AG04450 (cell line): ENCODE measurements at regions not wholly inside any gene's neighbourhood (a gene's known extent, or its start where the extent isn't known, plus 50 kb on each side); places are given as distances from the start of the nearest gene placed in this dataset.

Experiments used
- CTCF ChIA-PET: fragments of 300-600, 350-600 bp; formaldehyde crosslinking; extraction: SDS; loops from one replicate; lab custom pipeline; 2022; ENCODE audit warnings: antibody characterized with exemption, inconsistent platforms; lab: Charles Lee
- POLR2A ChIA-PET: fragments of 350-600 bp; formaldehyde crosslinking; extraction: SDS; loops from one replicate; lab custom pipeline; 2021; ENCODE audit warnings: antibody characterized with exemption, inconsistent platforms; lab: Yijun Ruan, JAX
- DNase-seq: peaks from one replicate; pipeline ENCODE4 v3.0.0-alpha.2; 2011; ENCODE audit warnings: low read depth, low spot score
- H3K27ac ChIP-seq: one replicate; pipeline ENCODE4 v1.5.1; 2012; ENCODE audit warnings: low read depth, low read length, control low read depth
- H3K27me3 ChIP-seq: one replicate; pipeline ENCODE4 v1.6.0; 2012; ENCODE audit warnings: low read length; ENCODE audit not compliant: control insufficient read depth, insufficient read depth
- H3K4me3 ChIP-seq: 2 replicates; pipeline ENCODE4 v1.5.1; 2011; ENCODE audit warnings: mild to moderate bottlenecking, low read depth, low read length, control low read depth
- H3K9me3 ChIP-seq: 2 replicates; pipeline ENCODE4 v1.5.1; 2012; ENCODE audit warnings: low read length; ENCODE audit not compliant: control insufficient read depth, insufficient read depth
- TF ChIP-seq, protein P1 (sequence below): IDR thresholded peaks from 2 replicates; pipeline ENCODE4 v1.5.1; 2011; ENCODE audit warnings: low read depth, low read length, control low read depth, inconsistent platforms

DNA sequence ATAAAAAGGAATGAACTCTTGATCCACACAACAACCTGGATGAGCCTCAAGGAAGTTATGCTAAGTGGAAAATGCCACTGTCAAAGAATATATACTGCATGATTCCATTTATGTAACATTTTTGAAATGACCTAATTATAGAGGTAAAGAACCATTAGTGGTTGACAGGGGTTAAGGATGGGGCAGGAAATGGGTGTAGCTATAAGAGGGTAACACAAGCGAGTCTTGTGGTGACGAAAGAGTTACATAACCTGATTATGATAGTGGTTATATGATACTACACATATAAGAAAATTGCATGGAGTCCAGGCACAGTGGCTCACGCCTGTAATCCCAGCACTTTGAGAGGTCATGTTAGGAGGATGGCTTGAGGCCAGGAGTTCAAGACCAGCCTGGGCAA, 346.6 kb upstream of the PKDCC start:
- H3K4me3 ChIP-seq, result no peak overlapping the region
- H3K27ac ChIP-seq, result no peak overlapping the region
- no peaks in the 10 kb centered on the region for H3K27me3 ChIP-seq
- DNase-seq, result no peak
- H3K9me3 ChIP-seq, result no peaks in the 10 kb centered on the region
- POLR2A ChIA-PET, result no interaction called here
- TF ChIP-seq, protein P1, sequence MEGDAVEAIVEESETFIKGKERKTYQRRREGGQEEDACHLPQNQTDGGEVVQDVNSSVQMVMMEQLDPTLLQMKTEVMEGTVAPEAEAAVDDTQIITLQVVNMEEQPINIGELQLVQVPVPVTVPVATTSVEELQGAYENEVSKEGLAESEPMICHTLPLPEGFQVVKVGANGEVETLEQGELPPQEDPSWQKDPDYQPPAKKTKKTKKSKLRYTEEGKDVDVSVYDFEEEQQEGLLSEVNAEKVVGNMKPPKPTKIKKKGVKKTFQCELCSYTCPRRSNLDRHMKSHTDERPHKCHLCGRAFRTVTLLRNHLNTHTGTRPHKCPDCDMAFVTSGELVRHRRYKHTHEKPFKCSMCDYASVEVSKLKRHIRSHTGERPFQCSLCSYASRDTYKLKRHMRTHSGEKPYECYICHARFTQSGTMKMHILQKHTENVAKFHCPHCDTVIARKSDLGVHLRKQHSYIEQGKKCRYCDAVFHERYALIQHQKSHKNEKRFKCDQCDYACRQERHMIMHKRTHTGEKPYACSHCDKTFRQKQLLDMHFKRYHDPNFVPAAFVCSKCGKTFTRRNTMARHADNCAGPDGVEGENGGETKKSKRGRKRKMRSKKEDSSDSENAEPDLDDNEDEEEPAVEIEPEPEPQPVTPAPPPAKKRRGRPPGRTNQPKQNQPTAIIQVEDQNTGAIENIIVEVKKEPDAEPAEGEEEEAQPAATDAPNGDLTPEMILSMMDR, result no peak
- CTCF ChIA-PET, result no interaction called here

DNA sequence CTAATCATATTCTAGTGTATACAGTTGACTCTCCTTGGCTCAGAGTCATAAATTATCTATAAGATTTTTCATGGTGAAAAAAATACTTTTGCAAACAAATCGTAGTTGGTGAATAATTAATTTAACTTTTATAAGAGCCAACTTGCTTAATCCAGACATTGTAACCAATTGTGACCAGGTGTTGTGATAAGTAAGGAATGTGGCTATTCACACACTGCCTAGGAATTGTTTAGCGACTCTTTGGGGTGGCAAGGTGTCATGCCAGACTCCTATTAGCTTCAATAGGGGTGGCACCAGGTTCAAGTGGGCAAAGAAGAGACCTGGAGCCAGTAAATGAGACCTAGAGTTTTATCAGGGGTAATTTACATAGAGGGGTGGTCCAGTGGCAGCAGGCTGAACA, 344.7 kb upstream of the PKDCC start:
- ChIA-PET CTCF (no interaction called here), POLR2A (no interaction called here)
- DNase-seq, result no peak
- TF ChIP-seq, protein P1, result no peak
- Histone ChIP-seq H3K9me3 (no peaks in the 10 kb centered on the region), H3K27ac (no peak overlapping the region), H3K4me3 (no peak overlapping the region), H3K27me3 (no peaks in the 10 kb centered on the region)

DNA sequence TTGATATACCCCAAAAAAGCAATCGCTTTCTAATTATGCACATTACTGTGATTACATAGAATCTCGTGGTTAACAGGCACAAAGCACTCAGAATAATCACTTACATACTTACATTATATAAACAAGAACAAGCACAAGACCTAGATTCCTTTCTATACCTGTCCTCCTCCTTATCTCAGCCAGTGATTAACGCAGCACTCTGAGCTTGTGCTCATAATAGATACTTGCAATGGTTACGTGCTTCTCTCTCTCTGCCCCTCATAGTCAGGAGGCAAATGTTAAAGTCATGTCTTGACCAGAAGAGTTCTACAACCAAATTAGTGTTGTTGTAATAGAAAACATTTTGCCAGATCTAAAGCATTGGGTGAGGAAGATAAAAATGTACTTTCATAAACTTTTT, 342.2 kb upstream of the PKDCC start:
- Histone ChIP-seq H3K27me3 (no peaks in the 10 kb centered on the region), H3K4me3 (no peak overlapping the region), H3K9me3 (no peaks in the 10 kb centered on the region), H3K27ac (no peak overlapping the region)
- ChIA-PET POLR2A (no interaction called here), CTCF (no interaction called here)
- DNase-seq, result no peak
- TF ChIP-seq, protein P1, result no peak

DNA sequence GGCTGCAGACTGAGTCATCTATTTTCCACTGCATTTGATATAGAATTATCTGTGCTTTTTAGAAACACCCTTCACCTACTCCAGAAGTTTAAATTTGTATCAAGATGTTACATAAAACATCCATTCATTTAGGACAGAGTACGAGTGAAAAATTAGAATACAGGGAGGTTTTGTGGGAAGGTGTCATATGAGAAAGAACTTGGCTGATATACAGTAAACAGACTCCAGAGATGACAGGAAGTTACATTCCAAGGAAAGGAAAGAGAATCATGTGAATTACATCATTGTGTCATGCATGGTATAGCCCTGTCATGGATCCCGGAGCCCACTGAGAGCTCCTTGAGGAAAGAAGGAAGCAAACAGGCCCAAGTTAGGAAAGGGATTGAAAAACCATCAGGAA, 341.5 kb upstream of the PKDCC start:
- H3K9me3 ChIP-seq, result no peaks in the 10 kb centered on the region
- H3K4me3 ChIP-seq, result no peak overlapping the region
- TF ChIP-seq, protein P1, result no peak
- ChIA-PET CTCF (no interaction called here), POLR2A (no interaction called here)
- H3K27ac ChIP-seq, result no peak overlapping the region
- no peaks in the 10 kb centered on the region for H3K27me3 ChIP-seq
- DNase-seq, result no peak

DNA sequence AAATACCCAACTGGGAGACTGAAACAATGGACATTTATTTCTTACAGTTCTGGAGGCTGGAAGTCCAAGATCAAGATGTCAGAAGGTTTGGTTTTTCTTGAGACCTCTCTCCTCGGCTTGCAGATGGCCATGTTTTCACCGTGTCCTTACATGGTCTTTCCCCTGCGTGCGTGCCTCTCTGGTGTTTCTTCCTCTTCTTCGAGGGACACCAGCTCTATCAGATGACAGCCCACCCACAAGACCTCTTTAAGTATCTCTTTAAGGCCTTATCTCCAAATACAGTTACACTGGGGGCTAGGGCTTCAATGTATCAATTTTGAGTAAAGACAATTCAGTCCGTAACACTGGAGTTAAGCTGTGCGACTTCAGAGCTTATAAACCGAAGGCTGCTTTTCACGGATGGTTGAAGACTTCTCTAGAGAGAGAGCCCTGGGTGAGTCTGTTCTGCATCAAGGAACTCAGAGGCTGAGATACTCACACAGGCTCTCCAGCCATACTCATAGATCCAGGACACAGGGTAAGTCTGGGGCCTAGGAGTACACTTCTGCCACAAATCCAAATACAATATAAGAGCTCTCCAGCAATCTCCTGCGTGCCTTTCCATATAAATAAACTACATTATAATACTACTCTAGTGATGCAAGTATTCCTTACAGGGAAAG, 339.9 kb upstream of the PKDCC start:
- CTCF ChIA-PET, result no interaction called here
- H3K9me3 ChIP-seq, result no peaks in the 10 kb centered on the region

More for the DNA sequence above, 339.9 kb upstream of the PKDCC start:
- H3K27ac ChIP-seq, result no peak overlapping the region
- no peaks in the 10 kb centered on the region for H3K27me3 ChIP-seq
- POLR2A ChIA-PET, result no interaction called here
- no peak overlapping the region for H3K4me3 ChIP-seq
- no peak for DNase-seq
- TF ChIP-seq, protein P1, result no peak
